ENCODE measurements at regions not wholly inside any gene's neighbourhood (a gene's known extent, or its start where the extent isn't known, plus 50 kb on each side); places are given as distances from the start of the nearest gene placed in this dataset.
"Not testable (repeated sequence)": the region's sequence is repeated elsewhere in the genome, so short reads cannot be mapped to it uniquely, and the experiment has no call there.

- Mint-ChIP-seq H3K27ac (no peak overlapping the region), H3K9me3 (peaks cover 6 to 12% of the 10 kb centered on the region in 2 donors), H3K36me3 (peaks cover 0 to 6% of the 10 kb centered on the region in 2 donors)
- ATAC-seq (no peak), DNase-seq (ENCODE audit: low spot score in 2 of 2) (no peak)
These were observed 157.2 kb upstream of the ATP10B start for GRCh38 chr5:161009194-161009593.

GRCh38 chr5:161007879-161008278, 155.9 kb upstream of the ATP10B start:
- H3K27ac Mint-ChIP-seq = no peak overlapping the region
- ATAC-seq = no peak
- H3K9me3 Mint-ChIP-seq = peaks cover 11 to 20% of the 10 kb centered on the region in 2 donors
- DNase-seq (ENCODE audit: low spot score in 2 of 2) = no peak
- H3K36me3 Mint-ChIP-seq = peaks cover 0 to 6% of the 10 kb centered on the region in 2 donors

GRCh38 chr5:161002571-161003074, 150.6 kb upstream of the ATP10B start:
- Mint-ChIP-seq H3K27ac (no peak overlapping the region), H3K9me3 (peaks cover 16 to 38% of the 10 kb centered on the region in 2 donors), H3K36me3 (peaks cover 0 to 6% of the 10 kb centered on the region in 2 donors)
- DNase-seq (ENCODE audit: low spot score in 2 of 2) (no peak), ATAC-seq (no peak)

GRCh38 chr5:161001604-161002003, 149.6 kb upstream of the ATP10B start:
- ATAC-seq = no peak
- Mint-ChIP-seq H3K27ac (no peak overlapping the region), H3K9me3 (peaks cover 16 to 38% of the 10 kb centered on the region in 2 donors), H3K36me3 (peaks cover 0 to 6% of the 10 kb centered on the region in 2 donors)
- no peak for DNase-seq (ENCODE audit: low spot score in 2 of 2)

GRCh38 chr5:161001142-161001541, 149.1 kb upstream of the ATP10B start:
- not testable (repeated sequence) for ATAC-seq; H3K36me3 Mint-ChIP-seq; H3K27ac Mint-ChIP-seq; DNase-seq (ENCODE audit: low spot score in 2 of 2)
- peaks cover 16 to 38% of the 10 kb centered on the region in 2 donors for H3K9me3 Mint-ChIP-seq

- ATAC-seq = no peak
- H3K36me3 Mint-ChIP-seq = no peaks in the 10 kb centered on the region
- no peaks in the 10 kb centered on the region for H3K9me3 Mint-ChIP-seq
- DNase-seq (ENCODE audit: low spot score in 2 of 2) = no peak
- no peak overlapping the region for H3K27ac Mint-ChIP-seq
These were observed 139.2 kb upstream of the ATP10B start for GRCh38 chr5:160991205-160991604.

GRCh38 chr5:160979385-160979784, 127.4 kb upstream of the ATP10B start:
- no peak for DNase-seq (ENCODE audit: low spot score in 2 of 2)
- Mint-ChIP-seq H3K9me3 (peaks cover 3 to 4% of the 10 kb centered on the region in 2 donors), H3K36me3 (no peaks in the 10 kb centered on the region), H3K27ac (no peak overlapping the region)
- no peak for ATAC-seq

- no peak for DNase-seq (ENCODE audit: low spot score in 2 of 2)
- no peak for ATAC-seq
These were observed 126.9 kb upstream of the ATP10B start for GRCh38 chr5:160978944-160979343.

GRCh38 chr5:160976181-160976580, 124.2 kb upstream of the ATP10B start:
- Mint-ChIP-seq H3K36me3 (no peaks in the 10 kb centered on the region), H3K27ac (no peak overlapping the region), H3K9me3 (peaks cover 3% of the 10 kb centered on the region in 2 donors)
- DNase-seq (ENCODE audit: low spot score in 2 of 2) (no peak), ATAC-seq (no peak)

More at GRCh38 chr5:160978944-160979343, 126.9 kb upstream of the ATP10B start:
- Mint-ChIP-seq H3K27ac (no peak overlapping the region), H3K9me3 (peaks cover 3 to 4% of the 10 kb centered on the region in 2 donors), H3K36me3 (no peaks in the 10 kb centered on the region)

GRCh38 chr5:160970605-160971191, 118.7 kb upstream of the ATP10B start:
- DNase-seq (ENCODE audit: low spot score in 2 of 2) (no peak), ATAC-seq (no peak)
- peaks cover 0 to 1% of the 10 kb centered on the region in 2 donors for H3K9me3 Mint-ChIP-seq
- no peaks in the 10 kb centered on the region for H3K36me3 Mint-ChIP-seq
- H3K27ac Mint-ChIP-seq = no peak overlapping the region

- DNase-seq (ENCODE audit: low spot score in 2 of 2) = no peak
- Mint-ChIP-seq H3K36me3 (no peaks in the 10 kb centered on the region), H3K27ac (no peak overlapping the region), H3K9me3 (no peaks in the 10 kb centered on the region)
- ATAC-seq = no peak
These were observed 117.6 kb upstream of the ATP10B start for GRCh38 chr5:160969645-160970044.

- no peak for ATAC-seq
- Mint-ChIP-seq H3K36me3 (no peaks in the 10 kb centered on the region), H3K27ac (no peak overlapping the region), H3K9me3 (no peaks in the 10 kb centered on the region)
- no peak for DNase-seq (ENCODE audit: low spot score in 2 of 2)
These were observed 116.5 kb upstream of the ATP10B start for GRCh38 chr5:160968480-160968879.

GRCh38 chr5:160966921-160967320, 114.9 kb upstream of the ATP10B start:
- Mint-ChIP-seq H3K36me3 (no peaks in the 10 kb centered on the region), H3K9me3 (no peaks in the 10 kb centered on the region), H3K27ac (no peak overlapping the region)
- ATAC-seq (no peak), DNase-seq (ENCODE audit: low spot score in 2 of 2) (no peak)

GRCh38 chr5:160961761-160962160, 109.8 kb upstream of the ATP10B start:
- DNase-seq (ENCODE audit: low spot score in 2 of 2) (no peak), ATAC-seq (no peak)
- H3K9me3 Mint-ChIP-seq = no peaks in the 10 kb centered on the region
- no peak overlapping the region for H3K27ac Mint-ChIP-seq
- no peaks in the 10 kb centered on the region for H3K36me3 Mint-ChIP-seq

- H3K36me3 Mint-ChIP-seq = no peaks in the 10 kb centered on the region
- DNase-seq (ENCODE audit: low spot score in 2 of 2) = no peak
- no peak for ATAC-seq
- no peak overlapping the region for H3K27ac Mint-ChIP-seq
- H3K9me3 Mint-ChIP-seq = no peaks in the 10 kb centered on the region
These were observed 109.0 kb upstream of the ATP10B start for GRCh38 chr5:160961038-160961437.

GRCh38 chr5:160960592-160960991, 108.6 kb upstream of the ATP10B start:
- Mint-ChIP-seq H3K36me3 (no peaks in the 10 kb centered on the region), H3K9me3 (no peaks in the 10 kb centered on the region), H3K27ac (no peak overlapping the region)
- DNase-seq (ENCODE audit: low spot score in 2 of 2) (no peak), ATAC-seq (no peak)

- H3K9me3 Mint-ChIP-seq = no peaks in the 10 kb centered on the region
- H3K36me3 Mint-ChIP-seq = no peaks in the 10 kb centered on the region
- DNase-seq (ENCODE audit: low spot score in 2 of 2) (no peak), ATAC-seq (no peak)
- H3K27ac Mint-ChIP-seq = no peak overlapping the region
These were observed 107.8 kb upstream of the ATP10B start for GRCh38 chr5:160959804-160960203.

GRCh38 chr5:160957312-160957861, 105.4 kb upstream of the ATP10B start:
- Mint-ChIP-seq H3K9me3 (no peaks in the 10 kb centered on the region), H3K36me3 (no peaks in the 10 kb centered on the region), H3K27ac (no peak overlapping the region)
- ATAC-seq (peak in 1 of 2 donors; percentile 74), DNase-seq (ENCODE audit: low spot score in 2 of 2) (no peak)
